ENCODE measurements at regions not wholly inside any gene's neighbourhood (a gene's known extent, or its start where the extent isn't known, plus 50 kb on each side); places are given as distances from the start of the nearest gene placed in this dataset.

- Histone ChIP-seq H3K4me1 (ENCODE audit: insufficient read depth, low read length) (no peaks in the 10 kb centered on the region), H3K4me3 (replicated peaks in 1 of 3; ENCODE audit: insufficient read depth in 1 of 3, low read depth in 2 of 3, low read length in 3 of 3) (no peak overlapping the region), H3K79me2 (ENCODE audit: insufficient read depth, low read length) (no peaks in the 10 kb centered on the region), H3K27me3 (ENCODE audit: control insufficient read depth in 1 of 2, insufficient read depth in 2 of 2, low read length in 2 of 2) (no peaks in the 10 kb centered on the region; a peak in 2 of 5 replicates), H3K9ac (ENCODE audit: insufficient read depth, low read depth, low read length) (no peak overlapping the region), H3K36me3 (replicated peaks in 1 of 2; ENCODE audit: control insufficient read depth in 1 of 2, insufficient read depth in 2 of 2, low read length in 2 of 2) (no peaks in the 10 kb centered on the region), H3K4me2 (ENCODE audit: low read depth, low read length) (no peak overlapping the region), H3K27ac (ENCODE audit: extremely low read length, insufficient read depth, low read length) (no peak overlapping the region), H3K9me3 (ENCODE audit: low read length) (no peaks in the 10 kb centered on the region), H4K20me1 (ENCODE audit: insufficient read depth, low read length) (no peaks in the 10 kb centered on the region), H2AFZ (ENCODE audit: low read length) (no peak overlapping the region)
- CTCF ChIA-PET (ENCODE audit: low intra/inter-chr PET ratio, low total read pairs), result no interaction called here
- FAIRE-seq (no peak), DNase-seq (ENCODE audit: low spot score) (no peak), ATAC-seq (no peak)
- no peak for TF ChIP-seq ZFP36L2 (CRISPR knock-in tag; IDR thresholded peaks at IDR 0.05)
- WGBS (ENCODE audit: low lambda C conversion rate), result 0% methylated on average over 1 of the region's 1 CpG
- BruUV-seq (replicated peaks), result no TSS peak
- POLR2A ChIA-PET, result no interaction called here
- in situ Hi-C loops (cut with HindIII; ENCODE audit: extremely low pct_ligation_motif_present, low pct_unique_long_range_greater_than_20kb), result no loop called here
- intact Hi-C loops (cut with micrococcal nuclease; ENCODE audit: unreplicated experiment), result no loop called here
Observed at GRCh38 chr6:105501246-105501645, 98.4 kb upstream of the PREP start.

GRCh38 chr6:105500693-105501092 is 97.8 kb upstream of the PREP start:
- in situ Hi-C loops (cut with HindIII; ENCODE audit: extremely low pct_ligation_motif_present, low pct_unique_long_range_greater_than_20kb) (no loop called here), intact Hi-C loops (cut with micrococcal nuclease; ENCODE audit: unreplicated experiment) (no loop called here)
- Histone ChIP-seq H3K9ac (ENCODE audit: insufficient read depth, low read depth, low read length) (no peak overlapping the region), H3K27me3 (ENCODE audit: control insufficient read depth in 1 of 2, insufficient read depth in 2 of 2, low read length in 2 of 2) (no peaks in the 10 kb centered on the region; a peak in 1 of 5 replicates), H3K4me2 (ENCODE audit: low read depth, low read length) (no peak overlapping the region), H2AFZ (ENCODE audit: low read length) (no peak overlapping the region), H3K4me1 (ENCODE audit: insufficient read depth, low read length) (no peaks in the 10 kb centered on the region), H3K4me3 (replicated peaks in 1 of 3; ENCODE audit: insufficient read depth in 1 of 3, low read depth in 2 of 3, low read length in 3 of 3) (no peak overlapping the region), H4K20me1 (ENCODE audit: insufficient read depth, low read length) (no peaks in the 10 kb centered on the region), H3K27ac (ENCODE audit: extremely low read length, insufficient read depth, low read length) (no peak overlapping the region), H3K79me2 (ENCODE audit: insufficient read depth, low read length) (no peaks in the 10 kb centered on the region), H3K9me3 (ENCODE audit: low read length) (no peaks in the 10 kb centered on the region), H3K36me3 (replicated peaks in 1 of 2; ENCODE audit: control insufficient read depth in 1 of 2, insufficient read depth in 2 of 2, low read length in 2 of 2) (no peaks in the 10 kb centered on the region)
- ATAC-seq (no peak), DNase-seq (ENCODE audit: low spot score) (no peak), FAIRE-seq (no peak)
- 0% methylated on average over 1 of the region's 1 CpG for WGBS (ENCODE audit: low lambda C conversion rate)
- ChIA-PET CTCF (ENCODE audit: low intra/inter-chr PET ratio, low total read pairs) (no interaction called here), POLR2A (no interaction called here)
- TF ChIP-seq ZBTB1 (CRISPR knock-in tag; IDR thresholded peaks at IDR 0.05; ENCODE audit: borderline replicate concordance) (no peak), ZNF557 (CRISPR knock-in tag; IDR thresholded peaks at IDR 0.05) (no peak), THAP9 (CRISPR knock-in tag; IDR thresholded peaks at IDR 0.05; ENCODE audit: borderline replicate concordance) (no peak), CCAR2 (optimal IDR thresholded peaks at IDR 0.05; ENCODE audit: low read depth, low read length) (no peak), BATF2 (CRISPR knock-in tag; IDR thresholded peaks at IDR 0.05) (no peak), THAP8 (CRISPR knock-in tag; IDR thresholded peaks at IDR 0.05; ENCODE audit: borderline replicate concordance) (no peak), GFI1 (CRISPR knock-in tag; IDR thresholded peaks at IDR 0.05; ENCODE audit: borderline replicate concordance) (no peak), ZNF572 (CRISPR knock-in tag; IDR thresholded peaks at IDR 0.05) (no peak), ZNF703 (CRISPR knock-in tag; IDR thresholded peaks at IDR 0.05; ENCODE audit: borderline replicate concordance) (no peak), CTCF (CRISPR knock-in tag; IDR thresholded peaks at IDR 0.05) (no peak), TCF7 (IDR thresholded peaks at IDR 0.05; ENCODE audit: low read depth) (no peak)
- BruUV-seq (replicated peaks), result no TSS peak
